GM12873 (cell line): ENCODE measurements at regions not wholly inside any gene's neighbourhood (a gene's known extent, or its start where the extent isn't known, plus 50 kb on each side); places are given as distances from the start of the nearest gene placed in this dataset.

ENCODE experiments used
- TF ChIP-seq, protein P1 (sequence below): IDR thresholded peaks from 2 replicates; pipeline ENCODE4 v1.5.1; 2012; ENCODE audit warnings: low read depth, mild to moderate bottlenecking, moderate library complexity, low read length, control low read depth; ENCODE audit not compliant: insufficient read depth; ENCODE audit errors: missing control alignments

DNA sequence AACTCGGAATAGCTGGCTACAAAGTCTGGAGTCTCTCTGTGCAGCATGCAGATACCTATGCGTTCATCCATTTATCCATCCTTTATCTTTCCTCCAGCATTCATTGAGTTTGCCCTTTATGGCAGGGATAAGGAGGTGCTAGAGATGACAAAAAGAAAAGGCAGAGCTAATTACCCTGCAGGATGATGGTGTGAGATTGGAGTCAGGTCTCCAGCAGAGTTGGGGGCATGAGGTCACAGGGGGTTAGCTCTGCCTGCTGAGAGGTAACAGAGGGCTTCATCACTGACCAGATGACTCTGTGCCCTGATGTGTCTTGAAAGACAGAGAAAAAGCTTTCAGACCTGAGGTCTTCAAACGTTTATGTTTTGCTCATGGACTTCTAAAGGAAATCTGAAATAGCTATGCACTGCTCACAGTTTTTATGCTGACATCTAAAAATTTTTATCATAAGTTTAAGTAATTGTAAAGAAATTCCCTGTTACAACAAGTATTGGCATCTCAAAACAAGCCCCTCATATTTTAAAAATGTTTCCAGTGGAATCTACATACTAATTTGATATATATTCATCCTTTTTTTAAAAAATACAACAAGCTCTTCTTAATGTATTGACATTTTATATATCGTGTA, 132.3 kb upstream of the ANKRD28 start:
- TF ChIP-seq, protein P1, sequence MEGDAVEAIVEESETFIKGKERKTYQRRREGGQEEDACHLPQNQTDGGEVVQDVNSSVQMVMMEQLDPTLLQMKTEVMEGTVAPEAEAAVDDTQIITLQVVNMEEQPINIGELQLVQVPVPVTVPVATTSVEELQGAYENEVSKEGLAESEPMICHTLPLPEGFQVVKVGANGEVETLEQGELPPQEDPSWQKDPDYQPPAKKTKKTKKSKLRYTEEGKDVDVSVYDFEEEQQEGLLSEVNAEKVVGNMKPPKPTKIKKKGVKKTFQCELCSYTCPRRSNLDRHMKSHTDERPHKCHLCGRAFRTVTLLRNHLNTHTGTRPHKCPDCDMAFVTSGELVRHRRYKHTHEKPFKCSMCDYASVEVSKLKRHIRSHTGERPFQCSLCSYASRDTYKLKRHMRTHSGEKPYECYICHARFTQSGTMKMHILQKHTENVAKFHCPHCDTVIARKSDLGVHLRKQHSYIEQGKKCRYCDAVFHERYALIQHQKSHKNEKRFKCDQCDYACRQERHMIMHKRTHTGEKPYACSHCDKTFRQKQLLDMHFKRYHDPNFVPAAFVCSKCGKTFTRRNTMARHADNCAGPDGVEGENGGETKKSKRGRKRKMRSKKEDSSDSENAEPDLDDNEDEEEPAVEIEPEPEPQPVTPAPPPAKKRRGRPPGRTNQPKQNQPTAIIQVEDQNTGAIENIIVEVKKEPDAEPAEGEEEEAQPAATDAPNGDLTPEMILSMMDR, result no peak

DNA sequence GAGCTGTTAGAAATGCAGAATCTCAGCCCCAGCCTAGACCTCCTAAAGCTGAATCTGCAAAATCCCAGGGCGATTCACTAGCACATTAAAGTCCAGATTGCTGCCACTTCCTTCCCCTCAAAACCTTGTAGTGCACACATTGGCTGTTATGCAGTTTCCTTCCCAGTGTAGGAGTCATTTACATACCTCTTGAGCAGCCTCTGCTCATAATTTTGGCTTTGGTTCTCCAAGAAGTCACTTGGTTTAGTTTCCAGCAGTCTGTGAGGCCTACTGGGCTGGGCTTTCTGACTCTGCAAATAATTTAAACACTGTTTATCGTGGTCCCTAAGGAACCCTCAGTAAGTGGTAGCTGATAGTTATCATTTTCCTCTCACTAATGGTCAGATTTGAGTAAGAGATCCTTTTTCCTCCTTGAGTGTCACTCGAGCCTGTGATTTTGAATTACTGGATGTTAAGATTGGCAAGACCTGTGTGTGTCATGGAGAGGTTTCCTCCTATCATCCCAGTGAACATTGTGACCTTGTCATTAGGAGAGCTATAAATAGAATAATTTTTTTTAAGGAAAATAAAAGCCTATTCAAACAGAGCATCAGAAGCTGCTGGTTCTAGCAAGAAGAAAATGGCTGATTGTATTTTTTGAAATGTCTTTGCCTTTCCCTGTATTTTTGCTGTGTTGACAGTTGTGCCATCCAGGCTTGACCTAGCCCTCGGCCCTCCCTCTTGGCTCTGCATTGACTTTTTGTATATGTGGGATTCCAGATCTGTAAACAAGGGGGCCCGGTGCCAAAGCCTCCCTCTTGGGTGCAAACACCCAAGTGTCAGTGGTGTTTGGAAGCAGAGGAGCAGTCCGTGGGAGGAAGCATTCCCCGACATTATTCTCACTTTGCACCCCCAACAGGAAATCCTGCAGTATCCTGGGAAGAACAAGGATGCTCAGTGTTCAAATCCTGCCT, 134.8 kb upstream of the ANKRD28 start:
- TF ChIP-seq, protein P1, result no peak

DNA sequence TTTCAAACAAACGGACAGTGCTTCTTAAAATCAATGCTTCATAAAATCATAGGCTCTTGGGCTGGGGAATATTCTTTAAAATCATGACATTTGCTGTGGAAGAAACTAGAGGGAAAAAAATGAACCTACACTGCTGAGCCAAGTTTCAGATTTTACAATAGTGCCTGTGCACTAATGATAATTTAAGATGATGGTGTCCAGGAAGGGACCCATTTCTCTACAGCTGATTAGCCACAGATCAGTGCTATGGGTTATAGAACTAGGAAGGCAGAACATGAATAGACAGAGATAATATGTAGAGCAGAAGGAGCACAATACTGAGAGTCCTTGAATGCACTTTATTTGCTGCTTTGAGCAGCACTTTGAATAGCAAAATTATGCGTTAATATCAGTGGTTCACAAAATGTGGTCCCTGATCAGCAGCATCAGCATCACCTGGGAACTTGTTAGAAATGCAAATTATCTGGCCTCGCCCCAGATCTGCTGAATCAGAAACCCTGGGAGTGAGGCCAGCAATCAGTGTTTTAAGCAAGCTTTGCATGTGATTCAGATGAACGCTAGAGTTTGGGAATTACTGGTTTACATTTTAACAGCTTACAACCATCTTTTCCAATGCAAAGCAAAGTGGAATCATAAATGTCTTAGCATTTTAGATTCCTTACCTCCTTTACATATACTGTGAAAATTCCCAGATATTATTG, 135.8 kb upstream of the ANKRD28 start:
- TF ChIP-seq, protein P1, result no peak

DNA sequence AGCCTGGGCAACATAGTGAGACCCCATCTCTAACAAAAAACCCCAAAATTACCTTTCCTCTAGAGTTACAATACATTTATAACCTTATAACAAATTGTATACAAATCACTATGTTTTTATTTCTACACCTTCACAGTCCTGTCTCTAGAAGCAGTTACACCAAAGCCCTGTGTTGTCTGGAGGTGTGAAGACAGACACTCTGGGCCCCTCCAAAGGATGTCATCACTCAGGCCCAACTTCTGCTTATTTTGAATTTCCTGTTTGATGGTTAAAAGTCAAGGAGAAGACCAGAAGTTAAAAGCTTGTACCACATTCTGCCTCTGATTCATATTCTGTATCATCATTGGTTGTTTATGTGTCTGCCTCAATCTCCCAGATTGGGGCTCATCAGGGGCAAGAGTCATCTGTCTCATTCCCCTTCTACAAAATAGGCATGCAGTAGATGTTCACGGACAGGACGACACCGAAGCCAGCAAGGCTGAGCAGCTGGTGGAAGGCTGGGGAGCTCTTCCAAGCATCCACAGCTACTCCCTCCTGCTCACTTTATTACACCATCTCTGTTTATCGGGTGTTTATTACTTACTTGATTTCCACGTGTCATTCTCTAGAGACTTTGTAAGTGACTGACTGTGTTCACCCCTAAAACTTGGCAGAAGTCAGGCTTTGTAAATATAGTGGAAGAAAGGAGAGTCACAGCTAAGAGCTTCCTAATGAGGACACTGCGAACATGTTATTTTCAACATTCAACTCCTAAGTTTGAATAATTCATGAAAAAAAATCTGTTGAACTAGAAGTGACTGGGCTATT, 136.8 kb upstream of the ANKRD28 start:
- TF ChIP-seq, protein P1, result no peak

DNA sequence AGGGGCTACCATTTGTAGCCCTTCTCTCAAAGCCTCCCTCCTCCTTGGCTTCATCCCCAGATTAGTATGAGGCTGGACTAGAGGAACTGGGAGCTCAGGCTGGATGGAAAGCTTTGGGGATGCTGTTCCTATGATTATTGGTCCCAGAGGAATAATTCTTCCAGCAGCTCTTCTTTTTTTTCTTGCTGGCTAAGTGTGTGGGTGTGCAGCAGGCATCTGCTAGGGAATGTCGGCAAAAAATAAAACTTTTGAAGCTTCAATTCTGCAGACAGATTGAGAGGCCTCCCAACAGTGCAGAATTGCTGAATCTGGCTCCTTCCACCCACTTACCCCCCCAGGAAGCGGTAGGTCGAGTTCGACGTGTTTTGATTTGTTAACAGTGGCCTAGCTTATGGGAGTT, 138.5 kb upstream of the ANKRD28 start:
- TF ChIP-seq, protein P1, result no peak

DNA sequence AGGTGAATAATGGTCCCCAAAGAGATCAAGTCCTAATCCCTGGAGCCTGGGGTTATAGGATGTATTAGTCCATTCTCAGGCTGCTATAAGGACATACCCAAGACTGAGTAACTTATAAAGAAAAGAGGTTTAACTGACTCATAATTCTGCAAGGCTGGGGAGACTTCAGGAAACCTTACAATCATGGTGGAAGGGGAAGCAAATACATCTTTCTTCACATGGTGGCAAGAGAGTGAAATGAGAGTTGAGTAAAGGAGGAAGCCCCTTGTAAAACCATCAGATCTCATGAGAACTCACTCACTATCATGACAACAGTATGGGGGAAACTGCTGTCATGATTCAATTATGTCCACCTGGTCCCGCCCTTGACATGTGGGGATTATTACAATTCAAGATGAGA, 142.9 kb upstream of the ANKRD28 start:
- TF ChIP-seq, protein P1, result no peak
